WTC11 (cell line): ENCODE measurements at regions not wholly inside any gene's neighbourhood (a gene's known extent, or its start where the extent isn't known, plus 50 kb on each side); places are given as distances from the start of the nearest gene placed in this dataset.

Experiments
- ATAC-seq: fragments of 200-7000 bp; cut with Tn5 transposase; 2 replicates; pipeline ENCODE4 v1.10.0; 2021; ENCODE audit warnings: mild to moderate bottlenecking, moderate library complexity
- CTCF ChIA-PET: fragments of 300-600 bp; sonication (Branson Sonifier 250); formaldehyde crosslinking; loops from one replicate; lab custom pipeline; 2021; ENCODE audit warnings: antibody characterized with exemption; lab: Charles Lee
- POLR2A ChIA-PET: fragments of 350-600 bp; sonication (Branson Sonifier 250); formaldehyde crosslinking; loops from one replicate; lab custom pipeline; 2021; ENCODE audit warnings: antibody characterized with exemption; lab: Charles Lee
- DNase-seq: peaks from one replicate; pipeline ENCODE4 v3.0.0; 2021; ENCODE audit warnings: low spot score
- H3K27ac Mint-ChIP-seq: 2 replicates; pipeline ENCODE4 v1.8.0; 2021; ENCODE audit warnings: mixed read lengths
- H3K27me3 Mint-ChIP-seq: 2 replicates; pipeline ENCODE4 v1.8.0; 2021; ENCODE audit warnings: low read depth, mild to moderate bottlenecking, moderate library complexity, mixed read lengths
- H3K36me3 Mint-ChIP-seq: 2 replicates; pipeline ENCODE4 v1.8.0; 2021; ENCODE audit warnings: mixed read lengths
- H3K4me1 Mint-ChIP-seq: 2 replicates; pipeline ENCODE4 v1.8.0; 2022; ENCODE audit warnings: mixed read lengths
- H3K4me3 Mint-ChIP-seq: 2 replicates; pipeline ENCODE4 v1.8.0; 2021; ENCODE audit warnings: mild to moderate bottlenecking, moderate library complexity, mixed read lengths
- H3K9me3 Mint-ChIP-seq: 2 replicates; pipeline ENCODE4 v1.8.0; 2021; ENCODE audit warnings: mixed read lengths
- AFF4 ChIP-seq: sonication (generic); formaldehyde crosslinking; IDR thresholded peaks from 2 replicates; pipeline ENCODE4 v1.8.1; 2023; ENCODE audit warnings: mild to moderate bottlenecking, missing genetic modification reagents, borderline replicate concordance
- E2F5 ChIP-seq: sonication (generic); formaldehyde crosslinking; IDR thresholded peaks from 2 replicates; pipeline ENCODE4 v1.8.1; 2022; ENCODE audit warnings: mild to moderate bottlenecking, moderate library complexity, missing genetic modification reagents
- FOXJ3 ChIP-seq: sonication (generic); formaldehyde crosslinking; IDR thresholded peaks from 2 replicates; pipeline ENCODE4 v1.9.0; 2021; ENCODE audit warnings: missing genetic modification reagents, mild to moderate bottlenecking, borderline replicate concordance
- GABPB1 ChIP-seq: sonication (generic); formaldehyde crosslinking; IDR thresholded peaks from 2 replicates; pipeline ENCODE4 v1.8.1; 2023; ENCODE audit warnings: mild to moderate bottlenecking, missing genetic modification reagents
- MLX ChIP-seq: sonication (generic); formaldehyde crosslinking; IDR thresholded peaks from 2 replicates; pipeline ENCODE4 v1.8.1; 2023; ENCODE audit warnings: mild to moderate bottlenecking, missing genetic modification reagents, moderate library complexity
- NFATC4 ChIP-seq: fragments of 250-450 bp; sonication (Bioruptor Pico); IDR thresholded peaks from 2 replicates; pipeline ENCODE4 v1.9.0; 2021; ENCODE audit warnings: mild to moderate bottlenecking
- TEAD4 ChIP-seq: sonication (generic); formaldehyde crosslinking; IDR thresholded peaks from 2 replicates; pipeline ENCODE4 v1.8.0; 2022; ENCODE audit warnings: mild to moderate bottlenecking, missing genetic modification reagents
- TP53 ChIP-seq: sonication (generic); formaldehyde crosslinking; IDR thresholded peaks from 2 replicates; pipeline ENCODE4 v1.8.1; 2023; ENCODE audit warnings: mild to moderate bottlenecking, missing genetic modification reagents
- ZNF219 ChIP-seq: sonication (generic); formaldehyde crosslinking; IDR thresholded peaks from 2 replicates; pipeline ENCODE4 v1.8.0; 2023; ENCODE audit warnings: missing genetic modification reagents, mild to moderate bottlenecking, borderline replicate concordance
- ZNF416 ChIP-seq: fragments of 250-450 bp; sonication (Bioruptor Pico); IDR thresholded peaks from 2 replicates; pipeline ENCODE4 v1.9.0; 2021; ENCODE audit warnings: mild to moderate bottlenecking, inconsistent platforms
- ZNF425 ChIP-seq: fragments of 250-450 bp; sonication (Bioruptor Pico); conservative IDR thresholded peaks from 2 replicates; pipeline ENCODE4 v1.9.0; 2021; ENCODE audit warnings: mild to moderate bottlenecking

GRCh38 chr6:110044622-110045021, 66.5 kb downstream of the GPR6 start:
- H3K27me3 Mint-ChIP-seq, result no peaks in the 10 kb centered on the region
- H3K27ac Mint-ChIP-seq, result no peak overlapping the region
- ATAC-seq (no peak), DNase-seq (no peak)
- no peak overlapping the region for H3K4me3 Mint-ChIP-seq
- TF ChIP-seq TP53 (CRISPR knock-in tag), result no peak
- TF ChIP-seq MLX (CRISPR knock-in tag), result no peak
- no peak for TF ChIP-seq AFF4 (CRISPR knock-in tag)
- no peak for TF ChIP-seq ZNF416 (CRISPR knock-in tag)
- peaks cover 20% of the 10 kb centered on the region for H3K9me3 Mint-ChIP-seq
- H3K4me1 Mint-ChIP-seq, result peaks cover 18% of the 10 kb centered on the region
- ChIA-PET CTCF (interaction anchor here (0.7 to 1.0 kb wide), 3 partner anchors 262 to 341 kb away, joined by 3 read pairs; no protein-coding TSS in a partner anchor), POLR2A (no interaction called here)
- 0 out of 2 replicates have a peak, but pooled peaks cover 4% of the 10 kb centered on the region for H3K36me3 Mint-ChIP-seq

- no peak for DNase-seq
- Mint-ChIP-seq H3K27ac (no peak overlapping the region), H3K4me3 (no peak overlapping the region), H3K27me3 (no peaks in the 10 kb centered on the region), H3K9me3 (peaks cover 20% of the 10 kb centered on the region), H3K36me3 (0 out of 2 replicates have a peak, but pooled peaks cover 4% of the 10 kb centered on the region), H3K4me1 (peaks cover 9% of the 10 kb centered on the region)
- no peak for ATAC-seq
- ChIA-PET POLR2A (no interaction called here), CTCF (interaction anchor here (3.0 kb wide), 1 partner anchor 9 kb away, joined by 29 read pairs; no protein-coding TSS in a partner anchor)
- no peak for TF ChIP-seq MLX (CRISPR knock-in tag)
- TF ChIP-seq ZNF219, result no peak
Measured at GRCh38 chr6:110048221-110048875, 70.2 kb downstream of the GPR6 start.

GRCh38 chr6:110049696-110050439, 71.8 kb downstream of the GPR6 start:
- H3K4me3 Mint-ChIP-seq, result no peak overlapping the region
- CTCF ChIA-PET, result interaction anchor here (3.0 kb wide), 1 partner anchor 10 kb away, joined by 29 read pairs; no protein-coding TSS in a partner anchor
- no peak for TF ChIP-seq FOXJ3 (CRISPR knock-in tag)
- no peak for TF ChIP-seq TEAD4
- no peak for TF ChIP-seq E2F5 (CRISPR knock-in tag)
- TF ChIP-seq ZNF219, result no peak
- TF ChIP-seq NFATC4 (CRISPR knock-in tag), result no peak
- TF ChIP-seq ZNF425, result no peak
- TF ChIP-seq GABPB1 (CRISPR knock-in tag), result no peak
- no peak for TF ChIP-seq TP53 (CRISPR knock-in tag)
- DNase-seq (no peak), ATAC-seq (no peak)
- 0 out of 2 replicates have a peak, but pooled peaks cover 4% of the 10 kb centered on the region for H3K36me3 Mint-ChIP-seq
- no peaks in the 10 kb centered on the region for H3K27me3 Mint-ChIP-seq
- H3K9me3 Mint-ChIP-seq, result peaks cover 20% of the 10 kb centered on the region
- POLR2A ChIA-PET, result interaction anchor here (0.5 kb wide), 1 partner anchor 182 kb away, joined by 4 read pairs; no protein-coding TSS in a partner anchor
- no peak overlapping the region for H3K27ac Mint-ChIP-seq
- H3K4me1 Mint-ChIP-seq, result peaks cover 5% of the 10 kb centered on the region
